ENCODE measurements at regions not wholly inside any gene's neighbourhood (a gene's known extent, or its start where the extent isn't known, plus 50 kb on each side); places are given as distances from the start of the nearest gene placed in this dataset.

DNA sequence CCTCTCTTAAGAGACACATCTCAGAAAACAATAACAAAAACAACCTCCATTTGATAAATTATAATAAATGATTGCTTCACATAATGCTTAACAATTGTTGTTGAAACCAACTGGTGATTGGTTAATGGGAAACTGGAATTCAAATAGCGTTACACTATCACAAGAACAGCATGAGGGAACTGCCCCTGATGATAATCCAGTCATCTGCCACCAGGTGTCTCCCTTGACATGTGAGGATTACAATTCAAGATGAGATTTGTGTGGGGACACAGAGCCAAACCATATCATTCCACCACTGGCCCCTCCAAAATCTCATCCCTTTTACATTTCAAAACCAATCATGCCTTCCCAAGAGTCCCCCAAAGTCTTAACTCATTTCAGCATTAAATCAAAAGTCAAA, 375.9 kb downstream of the BMPER start:
- DNase-seq = no peak
- Mint-ChIP-seq H3K27me3 (ENCODE audit: low read depth) (no peaks in the 10 kb centered on the region), H3K9me3 (peaks cover 6% of the 10 kb centered on the region), H3K36me3 (ENCODE audit: low read depth) (no peaks in the 10 kb centered on the region), H3K27ac (no peak overlapping the region), H3K4me1 (ENCODE audit: low read depth) (no peaks in the 10 kb centered on the region), H3K4me3 (no peak overlapping the region)
- CTCF ChIA-PET = no interaction called here
- intact Hi-C loops (cut with micrococcal nuclease) = no loop called here

DNA sequence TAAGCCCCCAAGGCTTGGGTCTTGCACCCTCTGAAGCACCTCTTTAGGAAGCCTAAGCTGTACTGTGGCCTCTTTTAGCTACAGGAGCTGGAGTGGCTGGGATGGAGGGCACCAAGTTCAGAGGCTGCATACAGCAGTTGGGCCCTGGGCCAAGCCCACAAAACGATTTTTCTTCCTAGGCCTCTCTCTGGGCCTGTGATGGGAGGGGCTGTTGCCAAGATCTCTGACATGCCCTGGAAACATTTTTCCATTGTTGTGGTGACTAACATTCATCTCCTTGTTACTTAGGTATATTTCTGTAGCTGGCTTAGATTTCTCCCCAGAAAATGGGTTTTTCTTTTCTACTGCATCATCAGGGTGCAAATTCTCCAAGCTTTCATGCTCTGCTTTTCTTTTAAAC, 375.7 kb upstream of the NPSR1 start:
- Mint-ChIP-seq H3K4me3 (no peak overlapping the region), H3K9me3 (peaks cover 6% of the 10 kb centered on the region), H3K27me3 (ENCODE audit: low read depth) (no peaks in the 10 kb centered on the region), H3K36me3 (ENCODE audit: low read depth) (no peaks in the 10 kb centered on the region), H3K4me1 (ENCODE audit: low read depth) (no peaks in the 10 kb centered on the region), H3K27ac (no peak overlapping the region)
- CTCF ChIA-PET = interaction anchor here (0.7 kb wide), 1 partner anchor 168 kb away, joined by 3 read pairs; no protein-coding TSS in a partner anchor
- DNase-seq = no peak
- intact Hi-C loops (cut with micrococcal nuclease) = no loop called here

DNA sequence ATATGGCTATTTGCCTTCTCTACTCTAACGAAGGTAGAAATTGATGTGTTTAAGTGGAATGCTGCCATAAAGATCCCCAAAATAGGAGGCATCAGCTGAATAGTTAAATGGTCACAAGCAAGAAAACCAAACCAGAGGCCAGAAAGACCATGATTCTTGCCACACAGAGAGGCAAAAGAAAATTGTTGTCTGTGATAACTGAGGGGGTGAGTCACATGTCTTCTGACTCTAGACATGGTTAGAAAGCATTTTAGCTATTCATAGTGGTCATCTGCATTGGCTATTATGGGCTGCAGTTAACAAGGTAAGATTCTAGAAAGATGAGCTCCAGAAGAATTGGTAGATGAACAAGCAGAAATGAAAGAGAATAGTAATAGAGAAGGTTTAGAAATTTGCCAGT, 361.4 kb upstream of the NPSR1 start:
- H3K4me1 Mint-ChIP-seq (ENCODE audit: low read depth) = no peaks in the 10 kb centered on the region
- H3K4me3 Mint-ChIP-seq = no peak overlapping the region
- intact Hi-C loops (cut with micrococcal nuclease) = no loop called here
- H3K36me3 Mint-ChIP-seq (ENCODE audit: low read depth) = no peaks in the 10 kb centered on the region
- H3K9me3 Mint-ChIP-seq = peaks cover 5% of the 10 kb centered on the region
- CTCF ChIA-PET = no interaction called here
- no peak for DNase-seq
- H3K27me3 Mint-ChIP-seq (ENCODE audit: low read depth) = peaks cover 7% of the 10 kb centered on the region
- H3K27ac Mint-ChIP-seq = no peak overlapping the region

DNA sequence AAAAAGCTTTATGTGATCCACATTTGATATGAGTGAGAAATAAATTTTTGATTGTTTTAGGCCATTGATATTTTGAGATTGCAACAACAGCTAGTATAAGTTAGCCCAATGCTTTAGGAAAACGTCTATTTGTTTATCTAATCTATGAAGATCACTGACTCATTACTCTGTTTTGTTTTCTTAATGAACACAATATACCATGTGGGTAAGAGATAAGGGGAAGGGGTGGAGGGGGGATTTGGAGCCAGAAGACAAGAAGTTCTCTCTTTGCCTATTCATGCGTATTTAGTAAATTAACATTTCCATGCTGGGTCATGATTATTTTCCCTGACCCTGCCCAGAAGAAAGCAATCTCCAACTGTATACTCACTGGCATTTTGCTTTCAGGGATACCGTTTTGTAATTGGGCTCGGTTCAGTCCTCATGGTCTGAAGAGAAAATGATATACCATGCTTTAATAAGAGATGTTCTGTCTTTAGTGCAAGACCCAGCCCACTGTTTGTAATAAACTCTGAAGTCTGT, 359.5 kb upstream of the NPSR1 start:
- no peak for DNase-seq
- H3K4me1 Mint-ChIP-seq (ENCODE audit: low read depth) = no peaks in the 10 kb centered on the region
- no peaks in the 10 kb centered on the region for H3K9me3 Mint-ChIP-seq
- CTCF ChIA-PET = no interaction called here
- no peak overlapping the region for H3K27ac Mint-ChIP-seq
- H3K4me3 Mint-ChIP-seq = no peak overlapping the region
- intact Hi-C loops (cut with micrococcal nuclease) = no loop called here
- H3K27me3 Mint-ChIP-seq (ENCODE audit: low read depth) = peaks cover 5% of the 10 kb centered on the region
- no peaks in the 10 kb centered on the region for H3K36me3 Mint-ChIP-seq (ENCODE audit: low read depth)

DNA sequence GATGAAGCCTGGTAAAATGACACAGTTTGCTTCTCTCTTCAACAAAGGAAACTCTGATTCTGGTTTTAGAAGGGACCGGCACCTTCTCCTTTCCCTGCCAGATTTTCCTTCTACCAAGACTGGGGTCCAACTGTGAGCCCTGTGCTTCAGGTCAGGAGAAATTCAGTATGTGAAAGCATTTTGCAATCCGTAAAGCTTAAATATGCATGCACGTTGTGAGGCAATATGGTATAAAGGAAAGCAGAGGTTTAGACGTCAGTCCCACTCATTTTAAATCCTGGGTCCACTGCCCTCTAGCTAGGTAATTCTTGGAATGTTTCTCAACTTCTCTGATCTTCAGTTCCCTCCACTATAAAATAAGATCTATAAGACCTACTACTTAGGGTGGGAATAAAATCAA, 359.0 kb upstream of the NPSR1 start:
- Mint-ChIP-seq H3K4me3 (no peak overlapping the region), H3K27ac (no peak overlapping the region), H3K36me3 (ENCODE audit: low read depth) (no peaks in the 10 kb centered on the region), H3K27me3 (ENCODE audit: low read depth) (peaks cover 5% of the 10 kb centered on the region), H3K9me3 (no peaks in the 10 kb centered on the region), H3K4me1 (ENCODE audit: low read depth) (no peaks in the 10 kb centered on the region)
- intact Hi-C loops (cut with micrococcal nuclease) = no loop called here
- CTCF ChIA-PET = no interaction called here
- DNase-seq = no peak

DNA sequence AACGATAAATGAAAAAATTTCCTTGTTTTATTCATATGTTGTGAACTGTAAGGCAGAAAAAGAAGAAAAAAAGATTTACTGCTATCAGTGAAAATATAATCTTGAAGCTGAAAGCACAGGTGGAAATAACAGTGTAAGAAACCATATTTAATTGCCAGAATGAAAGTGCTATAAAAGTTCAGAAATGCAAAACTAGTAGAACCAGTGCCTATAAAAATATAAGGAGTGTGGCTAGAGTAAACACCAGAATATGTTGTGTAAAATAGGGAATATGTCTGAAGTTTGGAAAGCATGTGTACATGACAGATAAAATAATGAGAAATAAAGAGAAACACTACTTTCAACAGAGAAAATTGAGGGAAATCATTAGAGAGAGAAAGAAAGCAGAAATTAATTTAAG, 350.5 kb upstream of the NPSR1 start:
- H3K4me1 Mint-ChIP-seq (ENCODE audit: low read depth) = no peaks in the 10 kb centered on the region
- no peak overlapping the region for H3K4me3 Mint-ChIP-seq
- H3K27ac Mint-ChIP-seq = no peak overlapping the region
- CTCF ChIA-PET = no interaction called here
- peaks cover 7% of the 10 kb centered on the region for H3K9me3 Mint-ChIP-seq
- no peaks in the 10 kb centered on the region for H3K36me3 Mint-ChIP-seq (ENCODE audit: low read depth)
- H3K27me3 Mint-ChIP-seq (ENCODE audit: low read depth) = no peaks in the 10 kb centered on the region
- DNase-seq = no peak
- intact Hi-C loops (cut with micrococcal nuclease) = no loop called here

DNA sequence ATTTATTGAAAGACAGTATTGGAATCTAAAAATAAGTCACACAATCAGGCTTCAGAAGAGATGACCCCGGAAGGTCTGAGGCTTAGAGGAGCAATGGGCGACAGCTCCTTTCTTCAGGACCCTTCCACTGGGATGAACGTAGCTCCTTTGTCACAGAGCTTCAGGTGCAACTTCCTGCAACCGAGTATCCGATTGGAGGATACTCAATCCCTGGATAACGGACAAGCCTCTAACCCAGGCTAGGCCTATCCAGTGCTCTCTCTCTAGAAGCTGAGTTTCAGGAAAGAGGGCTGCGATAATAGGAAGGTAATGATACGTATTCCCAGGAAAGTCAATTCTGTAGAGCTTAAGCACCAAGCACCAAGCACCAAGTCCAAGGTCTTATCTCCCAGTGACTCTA, 349.4 kb upstream of the NPSR1 start:
- Mint-ChIP-seq H3K27me3 (ENCODE audit: low read depth) (no peaks in the 10 kb centered on the region), H3K4me1 (ENCODE audit: low read depth) (no peaks in the 10 kb centered on the region), H3K27ac (no peak overlapping the region), H3K36me3 (ENCODE audit: low read depth) (no peaks in the 10 kb centered on the region), H3K9me3 (peaks cover 11% of the 10 kb centered on the region), H3K4me3 (no peak overlapping the region)
- no peak for DNase-seq
- intact Hi-C loops (cut with micrococcal nuclease) = no loop called here
- CTCF ChIA-PET = no interaction called here

DNA sequence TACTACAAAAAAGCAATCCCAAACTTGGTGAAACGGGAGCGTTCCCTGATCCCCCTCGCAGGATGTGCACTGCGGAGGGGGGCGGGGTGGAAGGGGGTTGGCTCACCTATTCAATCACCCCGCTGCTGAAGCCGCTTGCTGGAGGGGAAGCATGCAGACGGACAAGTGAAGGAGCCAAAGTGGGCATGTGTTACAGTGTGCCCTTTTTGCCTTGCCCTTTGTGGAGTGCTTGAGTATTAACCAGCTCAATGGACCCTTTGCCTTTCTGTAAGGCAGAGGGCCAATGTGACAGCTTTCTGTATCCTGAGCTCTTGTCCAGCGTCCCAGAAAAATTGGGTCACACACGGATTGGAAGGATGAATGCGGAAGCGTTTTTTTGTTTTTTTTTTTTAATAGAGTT, 348.9 kb upstream of the NPSR1 start:
- CTCF ChIA-PET = no interaction called here
- H3K4me1 Mint-ChIP-seq (ENCODE audit: low read depth) = no peaks in the 10 kb centered on the region
- peaks cover 11% of the 10 kb centered on the region for H3K9me3 Mint-ChIP-seq
- H3K27ac Mint-ChIP-seq = no peak overlapping the region
- intact Hi-C loops (cut with micrococcal nuclease) = no loop called here
- no peak overlapping the region for H3K4me3 Mint-ChIP-seq
- DNase-seq = no peak
- H3K36me3 Mint-ChIP-seq (ENCODE audit: low read depth) = no peaks in the 10 kb centered on the region
- H3K27me3 Mint-ChIP-seq (ENCODE audit: low read depth) = no peaks in the 10 kb centered on the region

DNA sequence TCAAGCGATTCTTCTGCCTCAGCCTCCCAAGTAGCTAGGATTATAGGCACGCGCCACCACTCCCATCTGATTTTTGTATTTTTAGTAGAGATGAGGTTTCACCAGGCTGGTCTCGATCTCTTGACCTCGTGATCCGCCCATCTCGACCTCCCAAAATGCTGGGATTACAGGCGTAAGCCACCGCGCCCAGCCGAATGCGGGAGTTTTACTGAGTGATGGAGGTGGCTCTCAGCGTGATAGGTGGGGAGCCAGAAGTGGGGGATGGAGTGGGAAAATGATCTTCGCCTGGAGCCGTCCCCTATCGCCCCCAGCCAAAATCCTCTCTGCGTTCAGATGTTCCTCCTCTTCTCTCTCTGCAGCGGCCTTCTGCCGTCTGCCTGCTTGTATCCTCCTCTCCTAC, 348.4 kb upstream of the NPSR1 start:
- H3K4me1 Mint-ChIP-seq (ENCODE audit: low read depth) = no peaks in the 10 kb centered on the region
- H3K27ac Mint-ChIP-seq = no peak overlapping the region
- H3K27me3 Mint-ChIP-seq (ENCODE audit: low read depth) = no peaks in the 10 kb centered on the region
- no peaks in the 10 kb centered on the region for H3K36me3 Mint-ChIP-seq (ENCODE audit: low read depth)
- CTCF ChIA-PET = no interaction called here
- intact Hi-C loops (cut with micrococcal nuclease) = no loop called here
- peaks cover 11% of the 10 kb centered on the region for H3K9me3 Mint-ChIP-seq
- no peak for DNase-seq
- no peak overlapping the region for H3K4me3 Mint-ChIP-seq

DNA sequence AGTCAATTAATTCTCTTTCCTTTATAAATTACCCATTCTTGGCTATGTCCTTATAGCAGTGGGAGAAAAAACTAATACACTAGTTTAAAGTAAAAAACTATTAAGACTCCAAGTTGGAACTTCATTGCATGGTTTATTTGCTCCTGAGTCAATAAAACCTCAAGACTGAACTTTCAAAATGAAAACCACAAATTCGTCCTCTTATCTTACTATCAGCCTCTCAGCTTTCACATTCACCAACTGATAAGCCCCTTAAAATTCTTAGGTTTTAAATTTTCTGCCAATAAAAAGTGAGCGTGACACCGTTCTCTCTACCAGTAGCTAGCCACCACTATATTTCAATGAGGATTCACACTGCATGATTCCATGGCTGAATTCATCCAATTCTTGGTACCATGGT, 346.4 kb upstream of the NPSR1 start:
- Mint-ChIP-seq H3K4me1 (ENCODE audit: low read depth) (no peaks in the 10 kb centered on the region), H3K27me3 (ENCODE audit: low read depth) (no peaks in the 10 kb centered on the region), H3K27ac (no peak overlapping the region), H3K9me3 (peaks cover 11% of the 10 kb centered on the region), H3K4me3 (no peak overlapping the region), H3K36me3 (ENCODE audit: low read depth) (no peaks in the 10 kb centered on the region)
- CTCF ChIA-PET = no interaction called here
- no peak for DNase-seq
- intact Hi-C loops (cut with micrococcal nuclease) = no loop called here

DNA sequence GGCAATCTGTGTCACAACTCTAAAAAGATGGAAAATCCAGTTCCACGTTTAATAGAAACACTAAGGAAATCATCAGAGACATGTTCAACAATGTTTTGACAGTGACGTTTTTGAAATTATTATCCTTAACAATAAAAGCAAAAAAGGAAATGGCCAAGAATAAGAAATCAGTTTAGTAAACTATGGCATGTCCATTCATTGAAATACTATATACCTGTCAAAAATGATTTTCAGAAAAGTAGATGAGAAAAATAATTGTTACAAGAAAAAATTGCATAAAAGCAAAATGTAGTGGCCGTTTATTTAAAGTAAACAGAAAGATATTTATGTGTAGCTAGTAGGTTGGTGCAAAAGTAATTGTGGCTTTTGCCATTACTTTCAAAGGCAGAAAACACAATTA, 345.4 kb upstream of the NPSR1 start:
- peaks cover 11% of the 10 kb centered on the region for H3K9me3 Mint-ChIP-seq
- intact Hi-C loops (cut with micrococcal nuclease) = no loop called here
- H3K27ac Mint-ChIP-seq = no peak overlapping the region
- CTCF ChIA-PET = no interaction called here
- no peaks in the 10 kb centered on the region for H3K36me3 Mint-ChIP-seq (ENCODE audit: low read depth)
- no peaks in the 10 kb centered on the region for H3K4me1 Mint-ChIP-seq (ENCODE audit: low read depth)
- no peaks in the 10 kb centered on the region for H3K27me3 Mint-ChIP-seq (ENCODE audit: low read depth)
- no peak overlapping the region for H3K4me3 Mint-ChIP-seq
- DNase-seq = no peak

DNA sequence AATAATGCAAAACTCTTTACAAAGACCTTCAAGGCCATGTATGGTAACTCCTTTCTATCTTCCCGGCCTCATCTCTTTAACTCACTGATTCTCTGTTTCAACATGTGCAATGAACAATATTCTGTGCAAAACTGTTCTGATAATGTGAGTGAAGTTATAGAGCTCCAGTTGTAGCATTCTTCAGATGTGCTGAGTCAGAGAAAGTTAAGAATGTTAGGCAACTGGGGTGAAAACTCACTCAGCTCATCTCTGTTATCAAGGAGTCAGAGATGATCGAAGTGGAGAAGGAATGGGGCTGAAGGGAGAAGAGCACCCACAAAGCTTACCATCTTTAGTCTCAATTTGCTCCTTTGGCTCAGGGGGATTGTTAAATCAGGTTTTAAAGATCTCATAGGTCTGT, 344.7 kb upstream of the NPSR1 start:
- H3K27me3 Mint-ChIP-seq (ENCODE audit: low read depth) = no peaks in the 10 kb centered on the region
- intact Hi-C loops (cut with micrococcal nuclease) = no loop called here
- no peaks in the 10 kb centered on the region for H3K4me1 Mint-ChIP-seq (ENCODE audit: low read depth)
- no peak overlapping the region for H3K27ac Mint-ChIP-seq
- peaks cover 11% of the 10 kb centered on the region for H3K9me3 Mint-ChIP-seq
- H3K4me3 Mint-ChIP-seq = no peak overlapping the region
- no peaks in the 10 kb centered on the region for H3K36me3 Mint-ChIP-seq (ENCODE audit: low read depth)
- no peak for DNase-seq
- CTCF ChIA-PET = no interaction called here

DNA sequence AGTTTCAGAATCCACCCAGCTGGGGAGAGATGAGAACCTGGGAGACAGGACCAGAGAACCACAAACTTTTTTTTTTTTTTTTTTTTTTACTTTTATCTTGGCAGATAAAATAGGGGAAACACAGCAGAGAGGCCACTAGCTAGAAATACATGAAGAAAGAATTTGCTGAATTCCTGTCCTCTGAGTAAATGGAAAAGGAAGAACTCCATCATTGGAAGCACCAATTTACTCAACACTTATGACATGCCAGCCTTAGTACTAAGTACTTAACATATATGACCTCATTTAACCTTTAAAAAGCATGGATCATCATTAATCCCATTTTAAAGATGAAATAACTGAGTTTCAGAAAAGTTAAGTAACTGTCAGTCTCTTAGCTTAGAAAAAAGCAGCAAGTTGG, 343.0 kb upstream of the NPSR1 start:
- no peak overlapping the region for H3K4me3 Mint-ChIP-seq
- intact Hi-C loops (cut with micrococcal nuclease) = no loop called here
- peaks cover 5% of the 10 kb centered on the region for H3K27me3 Mint-ChIP-seq (ENCODE audit: low read depth)
- H3K9me3 Mint-ChIP-seq = peaks cover 10% of the 10 kb centered on the region
- CTCF ChIA-PET = no interaction called here
- no peak for DNase-seq
- H3K36me3 Mint-ChIP-seq (ENCODE audit: low read depth) = no peaks in the 10 kb centered on the region
- H3K4me1 Mint-ChIP-seq (ENCODE audit: low read depth) = no peaks in the 10 kb centered on the region
- no peak overlapping the region for H3K27ac Mint-ChIP-seq

DNA sequence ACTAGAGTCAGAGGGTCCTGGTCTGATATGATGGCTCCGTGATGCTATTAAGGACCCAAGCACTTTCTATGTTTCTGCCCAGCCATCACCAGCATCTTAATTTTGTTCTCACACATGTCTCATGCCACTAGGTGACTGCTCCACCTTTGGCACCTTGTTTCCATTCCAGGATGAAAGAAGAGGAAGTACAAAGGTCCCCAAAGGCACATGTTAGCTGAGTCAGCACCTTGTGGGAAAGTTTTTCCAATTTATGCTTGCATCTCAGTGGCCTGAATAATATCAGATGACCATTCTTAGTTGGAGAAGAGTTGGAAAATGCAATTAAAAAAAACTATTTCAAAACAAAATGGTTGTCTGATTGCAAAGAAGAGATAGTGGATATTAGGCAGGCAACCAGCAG, 341.0 kb upstream of the NPSR1 start:
- H3K36me3 Mint-ChIP-seq (ENCODE audit: low read depth) = no peaks in the 10 kb centered on the region
- peaks cover 3% of the 10 kb centered on the region for H3K4me1 Mint-ChIP-seq (ENCODE audit: low read depth)
- CTCF ChIA-PET = no interaction called here
- no peak overlapping the region for H3K4me3 Mint-ChIP-seq
- DNase-seq = no peak
- H3K27ac Mint-ChIP-seq = no peak overlapping the region
- peaks cover 20% of the 10 kb centered on the region for H3K27me3 Mint-ChIP-seq (ENCODE audit: low read depth)
- intact Hi-C loops (cut with micrococcal nuclease) = no loop called here
- peaks cover 5% of the 10 kb centered on the region for H3K9me3 Mint-ChIP-seq

All from activated naive CD4-positive, alpha-beta T cell treated with anti-CD3 and anti-CD28 coated beads for 36 hours (primary cell).